Endothelial cell of umbilical vein (primary cell): ENCODE measurements at regions not wholly inside any gene's neighbourhood (a gene's known extent, or its start where the extent isn't known, plus 50 kb on each side); places are given as distances from the start of the nearest gene placed in this dataset.

ENCODE experiments used
- BruUV-seq: library from RNA; stranded (reverse); fragments of 400-500 nt; replicated peaks from 2 replicates; lab custom pipeline; 2021; lab: Mats Ljungman, UMichigan
- CTCF ChIA-PET: fragments of 300-600, 350-600 bp; sonication (Branson Sonifier 250); formaldehyde crosslinking; loops from one replicate; lab custom pipeline; 2021; ENCODE audit warnings: antibody characterized with exemption, inconsistent platforms; lab: Charles Lee
- POLR2A ChIA-PET: fragments of 300-600, 350-600 bp; sonication (Branson Sonifier 250); formaldehyde crosslinking; loops from one replicate; lab custom pipeline; 2021; ENCODE audit warnings: antibody characterized with exemption, inconsistent platforms; lab: Charles Lee
- DNase-seq: peaks from one replicate; pipeline ENCODE4 v3.0.0-alpha.2; 2011; ENCODE audit warnings: low read depth, low spot score
- FAIRE-seq: peaks from 2 replicates; lab custom pipeline; 2011; peaks lifted over from hg19 to GRCh38; lab: Jason Lieb, UNC
- H2AFZ ChIP-seq: 2 replicates; pipeline ENCODE4 v1.6.0; 2012; ENCODE audit warnings: low read depth, low read length, control low read depth, inconsistent platforms
- H3K27ac ChIP-seq: 2 replicates; pipeline ENCODE4 v1.5.1; 2011; ENCODE audit warnings: low read depth, mild to moderate bottlenecking, control low read depth, low read length, moderate library complexity; ENCODE audit not compliant: insufficient read depth
- H3K27me3 ChIP-seq, 2 experiments: 2 replicates each; pipeline versions ENCODE4 v1.6.0 to v1.6.1; 2011; ENCODE audit warnings: low read length in 2 of 2, mixed read lengths in 1 of 2; ENCODE audit not compliant: control insufficient read depth in 2 of 2, insufficient read depth in 2 of 2
- H3K36me3 ChIP-seq, 2 experiments: 2 replicates in 1 of 2; 3 replicates in 1 of 2; pipeline ENCODE4 v1.5.1; 2011; ENCODE audit warnings: low read length in 2 of 2, mild to moderate bottlenecking in 1 of 2, moderate library complexity in 1 of 2; ENCODE audit not compliant: control insufficient read depth in 2 of 2, insufficient read depth in 2 of 2; ENCODE audit errors: extremely low read depth in 1 of 2
- H3K4me1 ChIP-seq: 3 replicates; pipeline ENCODE4 v1.5.1; 2011; ENCODE audit warnings: mild to moderate bottlenecking, low read length; ENCODE audit not compliant: control insufficient read depth, insufficient read depth; ENCODE audit errors: extremely low read depth
- H3K4me2 ChIP-seq: 2 replicates; pipeline ENCODE4 v1.6.1; 2011; ENCODE audit warnings: low read length, control low read depth, mixed read lengths; ENCODE audit not compliant: insufficient read depth
- H3K4me3 ChIP-seq, 3 experiments: fragments of 200-600 bp in 1 of 3; sonication (generic), shearing (Covaris generic) in 1 of 3; replicated peaks in 1 of 3; 2 replicates each; pipeline ENCODE4 v1.5.1; 2011 to 2016; ENCODE audit warnings: control low read depth in 3 of 3, low read length in 3 of 3, mild to moderate bottlenecking in 2 of 3, inconsistent platforms in 1 of 3, low read depth in 1 of 3, moderate library complexity in 1 of 3; ENCODE audit not compliant: insufficient read depth in 1 of 3
- H3K79me2 ChIP-seq: 2 replicates; pipeline ENCODE4 v1.6.0; 2012; ENCODE audit warnings: low read length, inconsistent platforms; ENCODE audit not compliant: control insufficient read depth, insufficient read depth
- H3K9ac ChIP-seq: replicated peaks from 2 replicates; pipeline ENCODE3; 2011; ENCODE audit warnings: low read length, control low read depth; ENCODE audit not compliant: insufficient read depth; ENCODE audit errors: extremely low read depth
- H3K9me1 ChIP-seq: replicated peaks from 3 replicates; pipeline ENCODE4 v1.6.0; 2011; ENCODE audit warnings: mild to moderate bottlenecking, low read length; ENCODE audit not compliant: control insufficient read depth, insufficient read depth; ENCODE audit errors: extremely low read depth
- H3K9me3 ChIP-seq: replicated peaks from 2 replicates; pipeline ENCODE4 v1.5.1; 2012; ENCODE audit warnings: low read length, inconsistent platforms; ENCODE audit not compliant: control insufficient read depth, insufficient read depth
- H4K20me1 ChIP-seq: replicated peaks from 2 replicates; pipeline ENCODE3; 2011; ENCODE audit warnings: mild to moderate bottlenecking, low read length; ENCODE audit not compliant: control insufficient read depth, insufficient read depth; ENCODE audit errors: extremely low read depth
- EZH2 ChIP-seq: IDR thresholded peaks from 2 replicates; pipeline ENCODE4 v1.6.1; 2012; ENCODE audit warnings: borderline replicate concordance, low read depth, mild to moderate bottlenecking, moderate library complexity, low read length, inconsistent platforms; ENCODE audit not compliant: severe bottlenecking
- GATA2 ChIP-seq: IDR thresholded peaks from 2 replicates; pipeline ENCODE4 v1.7.0; 2011; ENCODE audit warnings: low read depth, mild to moderate bottlenecking, moderate library complexity, mixed read lengths, low read length; ENCODE audit not compliant: insufficient read length, insufficient read depth
- JUN ChIP-seq: IDR thresholded peaks from 2 replicates; pipeline ENCODE4 v1.6.1; 2011; ENCODE audit warnings: borderline replicate concordance, low read depth; ENCODE audit not compliant: insufficient read length, insufficient read depth
- POLR2A ChIP-seq: IDR thresholded peaks from 2 replicates; pipeline ENCODE4 v1.6.1; 2012; ENCODE audit warnings: low read depth, mild to moderate bottlenecking, control low read depth, low read length
- POLR2AphosphoS5 ChIP-seq: IDR thresholded peaks from 2 replicates; pipeline ENCODE4 v1.6.1; 2012; ENCODE audit warnings: low read depth, mild to moderate bottlenecking, control low read depth, low read length, moderate library complexity; ENCODE audit not compliant: insufficient read depth
- dilution Hi-C: fragments of 300-500 bp; cut with MboI; formaldehyde crosslinking; loops from one replicate; pipeline ENCODE4 v1.15.0; 2019; ENCODE audit warnings: low sequenced_read_pairs; ENCODE audit not compliant: extremely low pct_ligation_motif_present
- intact Hi-C: fragments of 100-400 bp; cut with micrococcal nuclease; formaldehyde crosslinking; loops from one replicate; pipeline ENCODE4 v1.10.0; 2022
- TF ChIP-seq, protein P1 (sequence below), 2 donors: IDR thresholded peaks; 1 replicate in 1 of 2; 2 replicates in 1 of 2; pipeline ENCODE4 v1.5.1; 2011; ENCODE audit warnings: low read length in 2 of 2, mild to moderate bottlenecking in 2 of 2, moderate library complexity in 2 of 2, control low read depth in 1 of 2, inconsistent platforms in 1 of 2, low read depth in 1 of 2; ENCODE audit not compliant: insufficient read depth in 1 of 2; ENCODE audit errors: extremely low read depth in 1 of 2

DNA sequence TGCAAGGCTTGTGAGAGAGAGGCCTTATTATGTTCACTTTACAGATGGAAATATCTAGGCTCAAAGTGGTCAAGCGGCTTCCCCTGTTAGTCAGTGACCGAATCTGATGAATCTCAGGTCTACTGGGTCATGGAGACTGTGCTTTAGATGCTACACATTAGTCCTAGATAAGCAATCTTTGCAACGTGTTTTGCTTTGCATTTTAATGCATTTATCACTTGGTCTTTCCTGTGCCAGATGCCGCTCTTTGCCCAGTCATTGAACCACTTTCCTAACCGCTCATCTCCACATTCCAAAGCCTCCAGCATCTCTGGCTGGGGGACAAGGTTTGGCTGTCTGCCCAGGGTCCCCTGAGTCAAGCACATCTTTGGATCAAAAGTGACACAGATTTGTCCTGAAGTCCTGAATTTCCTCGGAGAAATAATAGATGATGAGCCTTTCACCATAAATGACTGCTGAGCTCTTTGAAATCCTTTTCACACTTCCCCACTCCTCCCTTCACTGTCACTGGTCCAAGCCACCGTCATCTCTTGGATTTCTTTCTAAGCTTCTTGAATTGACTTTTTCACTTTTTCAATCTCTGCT lies 96.0 kb upstream of the USP24 start:
- no peaks in the 10 kb centered on the region for H3K36me3 ChIP-seq
- dilution Hi-C loops: no loop called here
- peak overlapping the region; percentile 93 for H3K27ac ChIP-seq
- no peak for TF ChIP-seq EZH2
- TF ChIP-seq JUN: no peak
- TF ChIP-seq POLR2AphosphoS5: no peak
- TF ChIP-seq, protein P1, sequence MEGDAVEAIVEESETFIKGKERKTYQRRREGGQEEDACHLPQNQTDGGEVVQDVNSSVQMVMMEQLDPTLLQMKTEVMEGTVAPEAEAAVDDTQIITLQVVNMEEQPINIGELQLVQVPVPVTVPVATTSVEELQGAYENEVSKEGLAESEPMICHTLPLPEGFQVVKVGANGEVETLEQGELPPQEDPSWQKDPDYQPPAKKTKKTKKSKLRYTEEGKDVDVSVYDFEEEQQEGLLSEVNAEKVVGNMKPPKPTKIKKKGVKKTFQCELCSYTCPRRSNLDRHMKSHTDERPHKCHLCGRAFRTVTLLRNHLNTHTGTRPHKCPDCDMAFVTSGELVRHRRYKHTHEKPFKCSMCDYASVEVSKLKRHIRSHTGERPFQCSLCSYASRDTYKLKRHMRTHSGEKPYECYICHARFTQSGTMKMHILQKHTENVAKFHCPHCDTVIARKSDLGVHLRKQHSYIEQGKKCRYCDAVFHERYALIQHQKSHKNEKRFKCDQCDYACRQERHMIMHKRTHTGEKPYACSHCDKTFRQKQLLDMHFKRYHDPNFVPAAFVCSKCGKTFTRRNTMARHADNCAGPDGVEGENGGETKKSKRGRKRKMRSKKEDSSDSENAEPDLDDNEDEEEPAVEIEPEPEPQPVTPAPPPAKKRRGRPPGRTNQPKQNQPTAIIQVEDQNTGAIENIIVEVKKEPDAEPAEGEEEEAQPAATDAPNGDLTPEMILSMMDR (IDR thresholded peaks at IDR 0.05; ENCODE audit: extremely low read depth in 1 of 2, insufficient read depth in 1 of 2, low read depth in 1 of 2, low read length in 2 of 2): no peak
- TF ChIP-seq GATA2: peak; percentile 83
- no peak for TF ChIP-seq POLR2A
- no peaks in the 10 kb centered on the region for H4K20me1 ChIP-seq
- DNase-seq (no peak), FAIRE-seq (no peak)
- H3K9ac ChIP-seq: peak overlapping the region; percentile 73
- CTCF ChIA-PET: interaction anchor here (0.7 to 3.7 kb wide), 14 partner anchors 10 to 1273 kb away, joined by 3 to 27 read pairs (median 3); no protein-coding TSS in a partner anchor
- no peaks in the 10 kb centered on the region for H3K27me3 ChIP-seq
- peak overlapping the region; percentile 42 for H3K4me2 ChIP-seq
- intact Hi-C loops: loop anchor here (5.0 kb wide), 1 partner anchor 761 kb away; no protein-coding TSS in a partner anchor
- no peaks in the 10 kb centered on the region for H3K9me3 ChIP-seq
- no peak overlapping the region for H2AFZ ChIP-seq
- peaks cover 32% of the 10 kb centered on the region for H3K4me1 ChIP-seq
- H3K9me1 ChIP-seq: no peaks in the 10 kb centered on the region
- no peaks in the 10 kb centered on the region for H3K79me2 ChIP-seq
- BruUV-seq: TSS peak; percentile 92
- peak overlapping the region in 1 of 3 experiments; percentile 10 for H3K4me3 ChIP-seq
- POLR2A ChIA-PET: no interaction called here
